ENCODE measurements at regions not wholly inside any gene's neighbourhood (a gene's known extent, or its start where the extent isn't known, plus 50 kb on each side); places are given as distances from the start of the nearest gene placed in this dataset.

DNA sequence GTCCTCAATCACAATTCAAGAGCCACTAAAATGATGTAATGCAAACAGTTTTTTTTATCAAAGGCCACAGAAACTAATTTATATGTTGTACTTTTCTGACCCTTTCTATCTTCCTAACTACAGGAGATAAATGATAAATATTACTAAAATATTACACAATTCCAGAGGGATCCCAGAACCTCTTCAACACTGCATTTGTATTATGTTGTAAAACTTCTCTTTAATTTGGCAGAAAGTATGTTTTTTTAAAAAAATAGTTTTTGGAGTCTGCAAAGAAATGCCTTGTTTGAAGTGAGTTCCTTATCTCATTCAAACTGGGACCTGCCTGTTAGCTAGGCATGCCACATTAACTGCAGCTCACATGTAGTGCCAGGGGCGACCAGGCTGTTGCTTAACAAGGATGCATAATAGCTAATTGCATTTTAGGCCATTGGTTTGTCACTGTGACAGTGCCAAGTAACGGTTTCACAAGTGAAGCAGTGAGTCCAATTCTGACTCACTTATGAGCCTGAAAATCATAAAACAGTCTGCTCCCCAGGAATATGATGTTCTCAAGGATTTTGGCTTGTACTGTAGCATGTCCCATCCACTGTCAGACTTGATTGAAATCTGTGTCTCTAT lies 266.9 kb downstream of the KTN1 start:
- TF ChIP-seq CTCF (IDR thresholded peaks at IDR 0.05; ENCODE audit: low read depth, low read length, missing input control) (no peak), YY1 (IDR thresholded peaks at IDR 0.05) (no peak), SP1 (IDR thresholded peaks at IDR 0.05) (no peak), TAF1 (conservative IDR thresholded peaks at IDR 0.05) (no peak), RAD21 (IDR thresholded peaks at IDR 0.05) (no peak), GABPA (IDR thresholded peaks at IDR 0.05 in 1 of 2, conservative IDR thresholded peaks at IDR 0.05 in 1 of 2) (no peak), HNF4A (conservative IDR thresholded peaks at IDR 0.05) (no peak), EGR1 (IDR thresholded peaks at IDR 0.05; ENCODE audit: low read depth in 2 of 2) (no peak)
- TF ChIP-seq, protein P1, sequence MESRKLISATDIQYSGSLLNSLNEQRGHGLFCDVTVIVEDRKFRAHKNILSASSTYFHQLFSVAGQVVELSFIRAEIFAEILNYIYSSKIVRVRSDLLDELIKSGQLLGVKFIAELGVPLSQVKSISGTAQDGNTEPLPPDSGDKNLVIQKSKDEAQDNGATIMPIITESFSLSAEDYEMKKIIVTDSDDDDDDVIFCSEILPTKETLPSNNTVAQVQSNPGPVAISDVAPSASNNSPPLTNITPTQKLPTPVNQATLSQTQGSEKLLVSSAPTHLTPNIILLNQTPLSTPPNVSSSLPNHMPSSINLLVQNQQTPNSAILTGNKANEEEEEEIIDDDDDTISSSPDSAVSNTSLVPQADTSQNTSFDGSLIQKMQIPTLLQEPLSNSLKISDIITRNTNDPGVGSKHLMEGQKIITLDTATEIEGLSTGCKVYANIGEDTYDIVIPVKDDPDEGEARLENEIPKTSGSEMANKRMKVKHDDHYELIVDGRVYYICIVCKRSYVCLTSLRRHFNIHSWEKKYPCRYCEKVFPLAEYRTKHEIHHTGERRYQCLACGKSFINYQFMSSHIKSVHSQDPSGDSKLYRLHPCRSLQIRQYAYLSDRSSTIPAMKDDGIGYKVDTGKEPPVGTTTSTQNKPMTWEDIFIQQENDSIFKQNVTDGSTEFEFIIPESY (IDR thresholded peaks at IDR 0.05), result no peak
- TF ChIP-seq, protein P2, sequence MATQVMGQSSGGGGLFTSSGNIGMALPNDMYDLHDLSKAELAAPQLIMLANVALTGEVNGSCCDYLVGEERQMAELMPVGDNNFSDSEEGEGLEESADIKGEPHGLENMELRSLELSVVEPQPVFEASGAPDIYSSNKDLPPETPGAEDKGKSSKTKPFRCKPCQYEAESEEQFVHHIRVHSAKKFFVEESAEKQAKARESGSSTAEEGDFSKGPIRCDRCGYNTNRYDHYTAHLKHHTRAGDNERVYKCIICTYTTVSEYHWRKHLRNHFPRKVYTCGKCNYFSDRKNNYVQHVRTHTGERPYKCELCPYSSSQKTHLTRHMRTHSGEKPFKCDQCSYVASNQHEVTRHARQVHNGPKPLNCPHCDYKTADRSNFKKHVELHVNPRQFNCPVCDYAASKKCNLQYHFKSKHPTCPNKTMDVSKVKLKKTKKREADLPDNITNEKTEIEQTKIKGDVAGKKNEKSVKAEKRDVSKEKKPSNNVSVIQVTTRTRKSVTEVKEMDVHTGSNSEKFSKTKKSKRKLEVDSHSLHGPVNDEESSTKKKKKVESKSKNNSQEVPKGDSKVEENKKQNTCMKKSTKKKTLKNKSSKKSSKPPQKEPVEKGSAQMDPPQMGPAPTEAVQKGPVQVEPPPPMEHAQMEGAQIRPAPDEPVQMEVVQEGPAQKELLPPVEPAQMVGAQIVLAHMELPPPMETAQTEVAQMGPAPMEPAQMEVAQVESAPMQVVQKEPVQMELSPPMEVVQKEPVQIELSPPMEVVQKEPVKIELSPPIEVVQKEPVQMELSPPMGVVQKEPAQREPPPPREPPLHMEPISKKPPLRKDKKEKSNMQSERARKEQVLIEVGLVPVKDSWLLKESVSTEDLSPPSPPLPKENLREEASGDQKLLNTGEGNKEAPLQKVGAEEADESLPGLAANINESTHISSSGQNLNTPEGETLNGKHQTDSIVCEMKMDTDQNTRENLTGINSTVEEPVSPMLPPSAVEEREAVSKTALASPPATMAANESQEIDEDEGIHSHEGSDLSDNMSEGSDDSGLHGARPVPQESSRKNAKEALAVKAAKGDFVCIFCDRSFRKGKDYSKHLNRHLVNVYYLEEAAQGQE (IDR thresholded peaks at IDR 0.05), result no peak
- TF ChIP-seq, protein P3, sequence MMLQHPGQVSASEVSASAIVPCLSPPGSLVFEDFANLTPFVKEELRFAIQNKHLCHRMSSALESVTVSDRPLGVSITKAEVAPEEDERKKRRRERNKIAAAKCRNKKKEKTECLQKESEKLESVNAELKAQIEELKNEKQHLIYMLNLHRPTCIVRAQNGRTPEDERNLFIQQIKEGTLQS (IDR thresholded peaks at IDR 0.05), result no peak
- TF ChIP-seq, protein P4, sequence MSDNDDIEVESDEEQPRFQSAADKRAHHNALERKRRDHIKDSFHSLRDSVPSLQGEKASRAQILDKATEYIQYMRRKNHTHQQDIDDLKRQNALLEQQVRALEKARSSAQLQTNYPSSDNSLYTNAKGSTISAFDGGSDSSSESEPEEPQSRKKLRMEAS (IDR thresholded peaks at IDR 0.05), result no peak

All from liver (tissue), 3 donors.